Smooth muscle cell (in vitro differentiated cells): ENCODE measurements at regions not wholly inside any gene's neighbourhood (a gene's known extent, or its start where the extent isn't known, plus 50 kb on each side); places are given as distances from the start of the nearest gene placed in this dataset.

ENCODE experiments used
- DNase-seq: peaks from one replicate; lab custom pipeline; 2025; ENCODE audit not compliant: unreplicated experiment; lab: John Stamatoyannopoulos, UW
- H2AFZ ChIP-seq: fragments of 200-600 bp; sonication (generic); 2 replicates; pipeline ENCODE4 v1.6.0; 2016; ENCODE audit warnings: antibody characterized with exemption, low read depth, mild to moderate bottlenecking
- H3F3A ChIP-seq: fragments of 200-600 bp; sonication (generic); 2 replicates; pipeline ENCODE4 v1.6.0; 2017; ENCODE audit warnings: antibody characterized with exemption, low read depth
- H3K27ac ChIP-seq: fragments of 200-600 bp; sonication (generic); 2 replicates; pipeline ENCODE4 v1.5.1; 2016; ENCODE audit warnings: low read depth, mild to moderate bottlenecking
- H3K27me3 ChIP-seq: fragments of 200-600 bp; sonication (generic); 2 replicates; pipeline ENCODE4 v1.6.1; 2016; ENCODE audit warnings: low read depth, mild to moderate bottlenecking
- H3K36me3 ChIP-seq: fragments of 200-600 bp; sonication (generic); 2 replicates; pipeline ENCODE4 v1.5.1; 2016; ENCODE audit warnings: low read depth
- H3K4me1 ChIP-seq: fragments of 200-600 bp; sonication (generic); 2 replicates; pipeline ENCODE4 v1.5.1; 2016; ENCODE audit warnings: low read depth
- H3K4me2 ChIP-seq: fragments of 200-600 bp; sonication (generic); 2 replicates; pipeline ENCODE4 v1.6.0; 2016; ENCODE audit warnings: mild to moderate bottlenecking
- H3K4me3 ChIP-seq: fragments of 200-600 bp; sonication (generic); 2 replicates; pipeline ENCODE4 v1.5.1; 2016; ENCODE audit warnings: mild to moderate bottlenecking
- H3K79me2 ChIP-seq: fragments of 200-600 bp; sonication (generic); 2 replicates; pipeline ENCODE4 v1.6.0; 2016; ENCODE audit warnings: low read depth, mild to moderate bottlenecking
- H3K9ac ChIP-seq: fragments of 200-600 bp; sonication (generic); 2 replicates; pipeline ENCODE4 v1.6.0; 2016; ENCODE audit warnings: low read depth
- H3K9me3 ChIP-seq: fragments of 200-600 bp; sonication (generic); replicated peaks from 2 replicates; pipeline ENCODE4 v1.5.1; 2016; ENCODE audit warnings: low read depth
- H4K20me1 ChIP-seq: fragments of 200-600 bp; sonication (generic); 2 replicates; pipeline ENCODE4 v1.6.0; 2016; ENCODE audit warnings: low read depth
- CTCF ChIP-seq: fragments of 200-600 bp; sonication (generic); IDR thresholded peaks from 2 replicates; pipeline ENCODE4 v1.5.1; 2017; ENCODE audit warnings: borderline replicate concordance, mild to moderate bottlenecking, antibody characterized with exemption; ENCODE audit not compliant: insufficient read depth, poor library complexity, severe bottlenecking
- WGBS: methylation state at CpG from one replicate; pipeline ENCODE4 v1.1.7; 2016; ENCODE audit warnings: low lambda C conversion rate; 5-methylcytosine and 5-hydroxymethylcytosine counted together

DNA sequence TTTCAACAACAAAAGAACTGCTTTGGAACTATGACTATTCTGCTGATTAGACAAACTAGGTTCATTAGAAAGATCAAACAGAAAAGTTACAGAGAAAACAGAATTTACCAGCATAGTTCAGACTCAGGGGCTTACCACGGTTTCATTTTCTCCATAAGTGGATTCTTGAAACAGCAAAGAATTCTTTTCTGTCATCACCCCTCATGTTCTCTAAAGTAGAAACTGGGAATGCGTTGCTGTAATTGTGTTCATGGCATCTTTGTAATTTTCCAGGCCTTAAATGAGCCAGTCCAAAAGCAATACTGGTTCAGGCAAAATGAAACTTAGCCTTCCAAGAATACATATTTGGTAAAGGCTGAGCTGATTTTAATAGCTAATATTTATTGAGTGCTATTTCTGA, 287.8 kb downstream of the CHL1 start:
- Histone ChIP-seq H3K27ac (no peak overlapping the region), H4K20me1 (no peaks in the 10 kb centered on the region), H3K9ac (no peak overlapping the region), H3K79me2 (no peaks in the 10 kb centered on the region), H3F3A (no peaks in the 10 kb centered on the region), H3K4me2 (no peak overlapping the region), H3K36me3 (no peaks in the 10 kb centered on the region), H3K9me3 (no peaks in the 10 kb centered on the region), H2AFZ (no peak overlapping the region), H3K4me1 (no peaks in the 10 kb centered on the region), H3K4me3 (no peak overlapping the region), H3K27me3 (no peaks in the 10 kb centered on the region)
- WGBS = 69% methylated on average over 2 of the region's 2 CpGs
- DNase-seq = no peak
- TF ChIP-seq CTCF = no peak

GRCh38 chr3:487614-488013, 291.1 kb downstream of the CHL1 start:
- no peak overlapping the region for H3K4me3 ChIP-seq
- H2AFZ ChIP-seq = no peak overlapping the region
- H4K20me1 ChIP-seq = no peaks in the 10 kb centered on the region
- H3K27me3 ChIP-seq = no peaks in the 10 kb centered on the region
- H3K79me2 ChIP-seq = no peaks in the 10 kb centered on the region
- TF ChIP-seq CTCF = no peak
- no peak overlapping the region for H3K9ac ChIP-seq
- H3K4me1 ChIP-seq = no peaks in the 10 kb centered on the region
- no peaks in the 10 kb centered on the region for H3F3A ChIP-seq
- H3K9me3 ChIP-seq = no peaks in the 10 kb centered on the region
- H3K36me3 ChIP-seq = no peaks in the 10 kb centered on the region
- H3K27ac ChIP-seq = no peak overlapping the region
- no peak for DNase-seq
- no peak overlapping the region for H3K4me2 ChIP-seq
- WGBS = 45% methylated on average over 2 of the region's 2 CpGs

GRCh38 chr3:492586-493316, 296.2 kb downstream of the CHL1 start:
- H4K20me1 ChIP-seq = no peaks in the 10 kb centered on the region
- no peak overlapping the region for H3K9ac ChIP-seq
- no peak for TF ChIP-seq CTCF
- no peaks in the 10 kb centered on the region for H3K9me3 ChIP-seq
- H3K27me3 ChIP-seq = no peaks in the 10 kb centered on the region
- no peak overlapping the region for H3K27ac ChIP-seq
- no peak overlapping the region for H3K4me2 ChIP-seq
- WGBS = 51% methylated on average over 3 of the region's 3 CpGs
- H3K4me1 ChIP-seq = no peaks in the 10 kb centered on the region
- no peak overlapping the region for H2AFZ ChIP-seq
- no peak for DNase-seq
- no peaks in the 10 kb centered on the region for H3K79me2 ChIP-seq
- no peaks in the 10 kb centered on the region for H3F3A ChIP-seq
- H3K36me3 ChIP-seq = no peaks in the 10 kb centered on the region
- H3K4me3 ChIP-seq = peak overlapping the region; percentile 20

- Histone ChIP-seq H3K4me1 (no peaks in the 10 kb centered on the region), H3K27ac (no peak overlapping the region), H3K36me3 (no peaks in the 10 kb centered on the region), H3K79me2 (no peaks in the 10 kb centered on the region), H3K9me3 (no peaks in the 10 kb centered on the region), H3K4me2 (no peak overlapping the region), H3F3A (no peaks in the 10 kb centered on the region), H3K27me3 (no peaks in the 10 kb centered on the region), H2AFZ (no peak overlapping the region), H3K9ac (no peak overlapping the region), H4K20me1 (no peaks in the 10 kb centered on the region), H3K4me3 (no peak overlapping the region)
- TF ChIP-seq CTCF = no peak
- no peak for DNase-seq
- 90% methylated on average over 4 of the region's 4 CpGs for WGBS
Measured at GRCh38 chr3:494190-494589, 297.6 kb downstream of the CHL1 start.
